NCI-H2196 treated with DMSO at 0.1 percent for 48 hours (cell line): ENCODE measurements at regions not wholly inside any gene's neighbourhood (a gene's known extent, or its start where the extent isn't known, plus 50 kb on each side); places are given as distances from the start of the nearest gene placed in this dataset.

Experiments used
- DNase-seq: peaks from one replicate; lab custom pipeline; 2025; ENCODE audit not compliant: unreplicated experiment; lab: John Stamatoyannopoulos, UW

DNA sequence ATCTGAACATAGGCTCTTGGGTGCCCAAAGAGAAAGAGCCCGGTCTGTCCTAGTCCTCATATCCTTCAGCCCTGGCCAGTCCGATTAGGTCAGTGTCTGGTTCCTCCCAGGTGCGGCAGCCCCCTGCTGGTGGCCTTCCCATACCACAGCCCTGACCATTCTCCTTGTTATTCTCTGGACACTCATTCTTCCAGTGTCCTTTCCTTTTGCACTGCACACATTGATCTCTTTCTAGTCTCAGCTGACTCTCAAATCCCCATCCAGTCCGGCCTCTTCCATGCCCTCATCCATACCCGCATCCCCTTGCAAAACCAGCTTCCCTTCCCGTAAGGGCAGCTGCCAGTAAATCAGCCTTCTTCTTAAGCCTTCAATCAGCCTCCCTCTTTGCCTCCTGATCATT lies 1316.3 kb downstream of the TMEM121 start:
- DNase-seq, result no peak

DNA sequence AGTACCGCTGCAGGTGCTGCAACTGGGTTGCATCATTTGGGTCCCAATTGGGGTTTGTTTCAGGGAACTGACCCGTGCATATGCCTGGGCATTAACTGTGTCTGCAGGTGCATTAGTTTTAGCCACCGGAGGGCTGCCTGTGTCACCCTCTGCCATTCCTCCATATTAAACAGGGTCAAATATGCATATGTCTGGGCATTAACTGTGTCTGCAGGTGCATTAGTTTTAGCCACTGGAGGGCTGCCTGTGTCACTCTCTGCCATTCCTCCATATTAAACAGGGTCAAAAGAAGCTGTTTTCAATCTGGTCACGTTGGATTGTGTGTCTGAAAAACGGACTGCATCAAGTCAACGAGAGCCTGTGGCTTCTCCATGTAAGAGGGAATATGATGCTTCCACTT lies 1317.0 kb downstream of the TMEM121 start:
- no peak for DNase-seq

GRCh38 chr14:106843951-106844483 lies 1317.6 kb downstream of the TMEM121 start:
- DNase-seq, result no peak

DNA sequence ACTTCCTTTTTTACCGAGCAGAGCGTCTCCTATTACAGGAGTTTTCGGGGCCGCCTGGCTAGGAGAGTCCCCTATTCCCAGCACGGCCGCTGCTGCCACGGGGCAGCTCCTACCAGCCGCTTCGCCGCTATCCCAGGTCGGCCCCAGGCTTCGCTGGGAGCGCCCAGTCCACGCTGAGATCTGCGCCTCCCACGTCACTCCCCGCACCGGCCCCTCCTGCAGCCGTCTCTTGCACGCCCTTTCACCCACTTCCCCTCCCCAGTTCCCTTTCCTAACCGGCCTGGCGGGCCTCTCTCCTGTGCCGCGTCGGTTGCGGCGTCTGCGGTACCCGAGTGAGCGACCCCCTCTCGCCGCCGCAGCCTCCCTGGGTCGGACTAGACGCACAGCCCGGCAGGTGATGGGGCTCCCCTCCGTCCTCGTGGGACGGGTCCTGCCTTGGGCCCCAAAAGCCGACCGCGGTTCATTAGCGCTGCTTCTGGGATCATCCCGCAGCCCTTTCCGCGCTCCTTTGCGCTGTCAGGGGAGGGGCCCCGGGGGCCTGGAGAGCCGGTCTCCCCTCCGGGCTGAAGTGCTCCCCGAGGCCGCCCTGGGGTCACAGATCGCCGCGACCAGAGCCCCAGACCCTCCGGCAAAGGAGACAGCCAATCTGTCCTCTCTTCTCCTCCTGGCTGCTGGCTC lies 1318.4 kb downstream of the TMEM121 start:
- no peak for DNase-seq

DNA sequence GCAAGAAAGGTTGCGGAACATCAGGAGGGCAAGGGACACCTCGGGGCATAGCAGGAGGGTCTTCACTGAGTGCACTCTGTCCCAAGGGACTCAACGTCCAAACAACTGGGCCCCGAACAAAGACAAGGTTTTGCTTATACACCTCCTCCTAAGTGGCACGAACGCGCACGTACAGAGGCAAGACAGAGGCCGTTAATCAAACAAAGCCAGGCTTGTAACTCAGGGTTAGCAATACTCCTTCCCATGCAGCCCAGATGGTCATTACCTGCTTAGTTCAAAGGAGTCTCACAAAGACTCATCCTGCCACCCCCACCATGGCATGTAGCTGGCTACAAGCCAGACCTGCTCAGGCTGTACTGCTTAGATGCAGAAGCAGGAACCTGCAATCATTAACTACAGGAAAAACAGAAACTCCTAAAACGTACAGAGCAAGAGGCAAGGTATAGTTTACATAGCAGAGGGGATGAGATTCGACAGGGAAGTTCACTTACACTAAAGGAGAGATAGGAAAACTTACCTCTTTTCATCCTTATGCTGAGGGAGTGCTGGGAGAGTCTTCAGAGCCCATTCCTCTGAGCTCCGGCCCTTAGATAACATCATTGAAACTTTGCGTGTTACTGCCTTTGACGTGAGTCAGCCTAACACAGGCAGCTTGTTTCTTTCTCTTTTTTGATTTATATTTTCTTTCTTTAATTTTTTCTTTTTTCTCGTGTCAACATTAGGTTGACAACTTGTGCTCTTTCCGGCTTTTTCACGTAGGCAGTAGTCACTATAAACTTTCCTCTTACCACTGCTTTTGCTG lies 1319.1 kb downstream of the TMEM121 start:
- no peak for DNase-seq

DNA sequence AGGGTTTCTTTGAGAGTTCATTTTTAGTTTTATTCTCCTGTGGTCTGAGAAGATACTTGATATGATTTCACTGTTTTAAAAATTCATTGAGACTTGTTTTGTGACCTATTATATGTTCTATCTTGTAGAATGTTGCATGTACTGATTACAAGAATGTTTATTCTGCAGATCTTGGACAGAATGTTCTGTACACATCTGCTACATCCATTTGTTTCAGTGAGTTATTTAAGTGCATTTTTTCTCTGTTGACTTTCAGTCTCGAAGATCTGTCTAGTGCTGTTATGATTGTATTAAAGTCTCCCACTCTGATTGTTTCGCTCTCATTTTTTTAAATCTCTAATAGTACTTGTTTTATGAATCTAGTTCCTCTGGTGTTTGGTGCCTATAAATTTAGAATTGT lies 1319.8 kb downstream of the TMEM121 start:
- DNase-seq, result no peak

DNA sequence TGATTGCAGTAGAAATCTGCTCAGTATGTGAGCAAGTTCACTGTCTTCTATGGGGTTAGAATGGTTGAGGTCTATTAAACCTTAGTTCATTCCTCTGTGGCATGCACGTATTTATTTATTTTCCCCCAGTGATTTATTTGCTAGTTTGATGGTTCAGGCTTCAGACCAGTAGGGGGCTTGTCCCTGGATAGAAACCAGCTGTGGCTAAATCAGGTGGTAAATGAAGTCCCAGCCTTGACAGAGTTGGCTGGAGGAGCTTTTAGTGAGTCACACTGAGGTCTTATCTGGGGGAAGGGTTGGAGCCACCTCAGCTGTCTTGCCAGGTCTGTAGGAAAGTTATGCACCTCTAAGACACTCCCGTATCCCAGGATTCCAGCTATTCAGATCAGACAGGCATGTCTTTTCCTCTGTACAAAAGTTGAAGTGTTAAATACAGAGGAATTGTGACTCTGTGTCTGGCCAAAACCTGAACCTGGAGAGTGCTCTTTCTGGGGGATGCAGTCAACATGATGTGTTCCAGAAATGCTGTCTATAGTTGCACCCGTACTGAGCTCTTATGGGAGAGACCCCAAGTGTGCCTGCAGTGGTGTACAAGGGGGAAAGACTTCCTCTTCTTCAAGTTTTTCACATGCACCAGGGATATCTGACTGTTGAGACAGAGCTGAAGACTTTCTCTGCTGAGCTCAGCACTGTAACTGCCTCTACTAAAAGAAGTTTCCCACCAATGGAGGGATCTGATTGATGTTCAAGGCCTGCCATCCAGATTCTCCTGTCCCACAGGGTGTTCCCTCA lies 1322.1 kb downstream of the TMEM121 start:
- no peak for DNase-seq

DNA sequence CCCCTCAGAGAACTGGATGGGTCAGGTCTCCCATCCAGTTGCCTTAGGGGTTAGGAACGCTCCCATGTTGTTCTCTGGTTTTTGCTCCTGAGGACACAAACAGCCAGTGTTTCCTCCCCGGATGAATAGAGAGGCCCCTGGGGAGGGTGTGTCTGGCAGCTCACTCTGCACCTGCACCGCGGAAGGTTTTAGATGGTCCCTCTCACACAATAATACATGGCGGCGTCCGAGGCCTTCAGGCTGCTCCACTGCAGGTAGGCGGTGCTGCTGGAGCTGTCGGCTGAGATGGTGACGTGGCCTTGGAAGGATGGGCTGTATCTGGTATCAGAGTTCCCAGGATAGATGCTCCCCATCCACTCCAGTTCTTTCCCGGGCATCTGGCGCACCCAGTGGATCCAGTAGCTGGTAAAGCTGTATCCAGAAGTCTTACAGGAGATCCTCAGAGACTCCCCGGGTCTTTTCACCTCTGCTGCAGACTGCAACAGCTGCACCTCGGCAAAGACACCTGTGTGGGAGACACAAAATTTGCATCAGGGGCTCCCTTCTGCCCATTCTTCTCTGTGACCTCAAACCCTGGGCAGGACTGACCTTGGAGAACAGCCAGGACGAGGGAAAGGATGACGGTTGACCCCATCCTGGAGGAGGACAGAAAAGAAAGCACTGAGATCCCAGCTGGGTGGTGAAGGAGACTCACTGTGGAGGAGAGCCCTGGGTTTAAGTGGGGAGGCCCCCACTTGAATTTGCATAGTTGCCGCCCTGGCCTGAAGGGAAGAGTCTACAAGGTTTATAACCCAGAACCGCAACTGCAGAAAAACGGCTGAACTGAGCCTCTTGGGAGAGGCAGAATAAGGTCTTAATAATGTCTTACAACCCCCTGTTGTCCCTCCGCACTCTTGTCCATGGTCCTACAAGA lies 1324.8 kb downstream of the TMEM121 start:
- no peak for DNase-seq

GRCh38 chr14:106872611-106873446 lies 1346.4 kb downstream of the TMEM121 start:
- no peak for DNase-seq

DNA sequence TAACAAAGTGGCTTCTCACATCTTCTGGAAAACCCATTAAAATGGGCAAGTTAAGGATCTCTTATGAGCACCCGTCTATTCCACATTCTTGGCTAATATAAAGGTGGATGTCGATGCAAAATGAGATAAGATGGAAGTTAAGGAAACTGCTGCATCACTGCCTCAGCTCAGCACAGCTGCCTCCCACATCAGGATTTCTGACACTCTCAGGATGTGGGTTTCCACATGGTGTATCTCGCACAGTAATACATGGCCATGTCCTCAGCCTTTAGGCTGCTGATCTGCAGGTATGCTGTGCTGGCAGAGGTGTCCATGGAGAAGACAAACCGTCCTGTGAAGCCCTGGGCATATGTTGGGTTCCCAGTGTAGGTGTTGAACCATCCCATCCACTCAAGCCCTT lies 1348.0 kb downstream of the TMEM121 start:
- DNase-seq, result no peak

GRCh38 chr14:106875503-106875902 lies 1349.1 kb downstream of the TMEM121 start:
- no peak for DNase-seq

- no peak for DNase-seq
These were observed 1350.3 kb downstream of the TMEM121 start for GRCh38 chr14:106876711-106877110.

GRCh38 chr14:106877517-106877916 lies 1351.1 kb downstream of the TMEM121 start:
- no peak for DNase-seq

DNA sequence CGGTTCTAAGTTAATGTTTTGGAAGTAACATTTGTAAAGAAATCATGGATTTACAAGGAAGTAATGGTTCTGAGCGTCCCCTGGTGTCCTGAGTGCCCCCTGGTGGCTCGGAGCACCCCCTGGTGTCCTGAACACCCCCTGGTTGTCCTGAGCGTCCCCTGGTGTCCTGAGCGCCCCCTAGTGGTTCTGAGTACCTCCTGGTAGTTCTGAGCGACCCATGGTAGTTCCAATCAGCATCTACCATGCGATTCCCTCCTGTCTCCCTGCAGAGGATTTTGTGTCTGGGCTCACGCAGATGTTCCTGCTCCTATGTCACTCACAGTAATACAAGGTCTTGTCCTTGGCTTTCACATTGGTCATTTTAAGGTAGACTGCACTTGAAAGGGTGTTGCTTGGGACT lies 1352.9 kb downstream of the TMEM121 start:
- no peak for DNase-seq

DNA sequence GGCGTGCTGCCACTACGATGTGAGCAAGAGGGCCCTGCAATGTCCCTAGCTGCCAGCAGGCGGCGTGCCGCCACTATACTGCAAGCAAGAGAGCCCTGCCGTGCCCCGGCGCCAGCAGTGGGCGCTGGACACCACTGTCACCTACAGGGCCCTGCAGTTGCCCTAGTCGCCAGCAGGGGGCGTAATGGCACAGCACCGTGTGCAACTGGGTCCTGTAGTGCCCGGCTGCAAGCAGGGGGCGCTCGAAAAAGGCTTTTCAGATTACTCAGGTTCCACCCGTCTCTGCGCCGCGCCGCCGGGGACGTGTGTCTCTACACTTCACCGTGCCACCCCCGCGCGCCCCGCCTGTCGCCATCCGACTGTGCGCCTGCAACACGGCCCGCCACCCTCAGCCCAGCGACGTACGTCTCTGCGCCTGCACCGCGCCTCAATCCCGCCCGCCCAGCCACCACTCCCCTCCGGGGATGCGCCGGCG lies 1356.9 kb downstream of the TMEM121 start:
- no peak for DNase-seq
